ENCODE measurements at regions not wholly inside any gene's neighbourhood (a gene's known extent, or its start where the extent isn't known, plus 50 kb on each side); places are given as distances from the start of the nearest gene placed in this dataset.

DNA sequence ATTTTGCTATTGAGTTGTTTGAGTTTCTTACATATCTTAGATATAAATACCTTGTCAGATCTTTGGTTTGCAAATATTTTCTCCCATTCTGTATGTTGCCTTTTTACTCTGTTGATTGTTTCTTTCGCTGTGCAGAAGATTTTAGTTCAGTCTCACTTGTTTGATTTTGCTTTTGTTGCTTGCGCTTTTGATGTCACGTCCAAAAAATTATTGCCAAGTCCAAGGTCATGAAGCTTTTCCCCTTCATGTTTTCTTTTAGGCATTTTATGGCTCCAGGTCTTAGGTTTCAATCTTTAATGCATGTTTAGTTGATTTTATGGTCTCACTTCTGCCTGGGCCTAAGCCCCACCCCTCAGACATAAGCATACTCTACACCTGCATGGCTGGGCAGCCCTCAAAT lies 131.5 kb upstream of the TNC start:
- H3K9me3 ChIP-seq: no peaks in the 10 kb centered on the region
- no peak overlapping the region for H3K4me2 ChIP-seq
- 64% methylated on average over 3 of the region's 3 CpGs for WGBS (ENCODE audit: missing lambda C conversion rate)
- DNase-seq (ENCODE audit: low read depth in 1 of 2, low spot score in 1 of 2): no peak
- ChIA-PET CTCF (no interaction called here), POLR2A (no interaction called here)
- no peak overlapping the region for H3K4me3 ChIP-seq
- no peaks in the 10 kb centered on the region for H3K4me1 ChIP-seq
- H3K27ac ChIP-seq: no peak overlapping the region
- ATAC-seq: no peak
- TF ChIP-seq, protein P1, sequence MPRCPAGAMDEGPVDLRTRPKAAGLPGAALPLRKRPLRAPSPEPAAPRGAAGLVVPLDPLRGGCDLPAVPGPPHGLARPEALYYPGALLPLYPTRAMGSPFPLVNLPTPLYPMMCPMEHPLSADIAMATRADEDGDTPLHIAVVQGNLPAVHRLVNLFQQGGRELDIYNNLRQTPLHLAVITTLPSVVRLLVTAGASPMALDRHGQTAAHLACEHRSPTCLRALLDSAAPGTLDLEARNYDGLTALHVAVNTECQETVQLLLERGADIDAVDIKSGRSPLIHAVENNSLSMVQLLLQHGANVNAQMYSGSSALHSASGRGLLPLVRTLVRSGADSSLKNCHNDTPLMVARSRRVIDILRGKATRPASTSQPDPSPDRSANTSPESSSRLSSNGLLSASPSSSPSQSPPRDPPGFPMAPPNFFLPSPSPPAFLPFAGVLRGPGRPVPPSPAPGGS (IDR thresholded peaks at IDR 0.05): no peak
- no peak for TF ChIP-seq ZFP36 (IDR thresholded peaks at IDR 0.05; ENCODE audit: borderline replicate concordance, partially characterized antibody)
- TF ChIP-seq EP300 (IDR thresholded peaks at IDR 0.05): no peak
- no peak for FAIRE-seq

DNA sequence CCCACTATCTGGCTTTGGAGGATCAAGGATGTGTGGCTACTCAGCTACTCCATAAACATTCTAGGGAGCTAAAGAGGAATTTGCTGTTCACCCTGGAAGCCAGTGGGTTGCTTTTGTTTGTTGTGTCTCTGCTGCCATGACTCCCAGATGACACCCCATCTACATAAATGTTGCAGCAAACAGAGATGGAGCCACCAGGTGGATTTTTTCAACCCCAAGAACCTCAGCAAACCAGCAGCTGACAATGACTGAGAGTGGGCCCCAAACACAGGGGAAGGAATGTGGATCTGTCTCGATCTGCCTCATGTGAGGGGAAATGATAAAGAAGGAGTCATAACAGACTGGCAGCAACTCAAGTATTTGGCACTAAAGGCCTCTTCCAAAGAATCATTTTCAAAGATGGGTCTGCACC lies 132.7 kb upstream of the TNC start:
- Histone ChIP-seq H3K9me3 (no peaks in the 10 kb centered on the region), H3K4me1 (no peaks in the 10 kb centered on the region), H3K27ac (no peak overlapping the region), H3K4me2 (no peak overlapping the region), H3K4me3 (no peak overlapping the region)
- CTCF ChIA-PET: interaction anchor here (0.6 kb wide), 1 partner anchor 15 kb away, joined by 3 read pairs; no protein-coding TSS in a partner anchor
- WGBS (ENCODE audit: missing lambda C conversion rate): 19% methylated on average over 1 of the region's 1 CpG
- POLR2A ChIA-PET: no interaction called here
- no peak for DNase-seq (ENCODE audit: low read depth in 1 of 2, low spot score in 1 of 2)
- no peak for TF ChIP-seq EP300 (IDR thresholded peaks at IDR 0.05)
- TF ChIP-seq POLR2A (IDR thresholded peaks at IDR 0.05; ENCODE audit: low read length): no peak
- TF ChIP-seq CBX2 (IDR thresholded peaks at IDR 0.05; ENCODE audit: borderline replicate concordance, low read depth): no peak
- no peak for TF ChIP-seq EHMT2 (IDR thresholded peaks at IDR 0.05; ENCODE audit: low read depth)
- no peak for TF ChIP-seq ESRRA (IDR thresholded peaks at IDR 0.05; ENCODE audit: borderline replicate concordance, low read length)
- ATAC-seq: no peak
- no peak for FAIRE-seq

DNA sequence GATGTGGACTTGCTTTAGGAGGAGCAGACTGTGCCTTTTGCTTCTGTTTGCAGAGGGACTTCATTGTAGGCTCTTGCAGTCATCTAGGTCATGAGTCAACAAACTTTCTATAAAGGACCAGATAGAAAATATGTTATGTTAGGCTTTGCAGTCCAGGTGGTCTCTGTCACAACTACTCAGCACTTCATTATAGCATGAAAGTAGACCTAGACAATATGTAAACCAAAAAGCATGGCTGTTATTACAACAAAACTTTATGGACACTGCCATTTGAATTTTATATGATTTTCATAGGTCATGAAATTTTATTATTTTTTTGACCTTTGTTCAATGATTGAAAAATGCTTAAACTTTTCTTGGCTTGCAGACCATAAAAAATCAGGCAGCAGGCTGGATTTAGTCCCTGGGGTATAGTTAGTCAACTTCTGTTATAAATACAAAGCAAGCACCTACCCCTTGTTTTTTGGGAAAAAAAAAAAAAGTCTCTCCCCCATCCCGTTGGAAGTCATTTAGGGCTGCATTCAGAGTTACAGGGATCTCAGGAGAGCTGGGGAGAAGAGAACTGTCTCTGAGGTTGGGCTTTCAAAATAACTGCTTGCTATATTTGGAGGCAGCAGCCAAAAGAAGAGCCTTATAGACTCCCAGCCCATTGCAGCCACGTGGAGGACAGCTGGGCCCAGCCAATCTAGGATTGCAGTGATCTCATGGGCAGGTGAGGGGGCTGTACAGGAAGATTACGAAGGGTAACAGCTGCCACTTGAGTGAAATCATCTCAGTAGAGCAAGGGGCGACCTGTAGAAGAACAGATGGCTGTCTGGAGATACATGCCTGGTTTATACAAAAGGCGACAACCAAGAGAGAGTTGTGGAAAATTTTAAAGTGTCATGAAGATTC lies 136.6 kb upstream of the TNC start:
- Histone ChIP-seq H3K9me3 (no peaks in the 10 kb centered on the region), H3K4me2 (no peak overlapping the region), H3K27ac (no peak overlapping the region), H3K4me1 (no peaks in the 10 kb centered on the region), H3K4me3 (no peak overlapping the region)
- DNase-seq (ENCODE audit: low read depth in 1 of 2, low spot score in 1 of 2) (no peak), ATAC-seq (no peak), FAIRE-seq (no peak)
- TF ChIP-seq, protein P2, sequence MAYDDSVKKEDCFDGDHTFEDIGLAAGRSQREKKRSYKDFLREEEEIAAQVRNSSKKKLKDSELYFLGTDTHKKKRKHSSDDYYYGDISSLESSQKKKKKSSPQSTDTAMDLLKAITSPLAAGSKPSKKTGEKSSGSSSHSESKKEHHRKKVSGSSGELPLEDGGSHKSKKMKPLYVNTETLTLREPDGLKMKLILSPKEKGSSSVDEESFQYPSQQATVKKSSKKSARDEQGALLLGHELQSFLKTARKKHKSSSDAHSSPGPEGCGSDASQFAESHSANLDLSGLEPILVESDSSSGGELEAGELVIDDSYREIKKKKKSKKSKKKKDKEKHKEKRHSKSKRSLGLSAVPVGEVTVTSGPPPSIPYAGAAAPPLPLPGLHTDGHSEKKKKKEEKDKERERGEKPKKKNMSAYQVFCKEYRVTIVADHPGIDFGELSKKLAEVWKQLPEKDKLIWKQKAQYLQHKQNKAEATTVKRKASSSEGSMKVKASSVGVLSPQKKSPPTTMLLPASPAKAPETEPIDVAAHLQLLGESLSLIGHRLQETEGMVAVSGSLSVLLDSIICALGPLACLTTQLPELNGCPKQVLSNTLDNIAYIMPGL (CRISPR knock-in tag; IDR thresholded peaks at IDR 0.05; ENCODE audit: borderline replicate concordance): no peak
- TF ChIP-seq, protein P3, sequence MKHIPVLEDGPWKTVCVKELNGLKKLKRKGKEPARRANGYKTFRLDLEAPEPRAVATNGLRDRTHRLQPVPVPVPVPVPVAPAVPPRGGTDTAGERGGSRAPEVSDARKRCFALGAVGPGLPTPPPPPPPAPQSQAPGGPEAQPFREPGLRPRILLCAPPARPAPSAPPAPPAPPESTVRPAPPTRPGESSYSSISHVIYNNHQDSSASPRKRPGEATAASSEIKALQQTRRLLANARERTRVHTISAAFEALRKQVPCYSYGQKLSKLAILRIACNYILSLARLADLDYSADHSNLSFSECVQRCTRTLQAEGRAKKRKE (CRISPR knock-in tag; IDR thresholded peaks at IDR 0.05; ENCODE audit: low read depth): no peak
- TF ChIP-seq ZFP36 (IDR thresholded peaks at IDR 0.05; ENCODE audit: borderline replicate concordance, partially characterized antibody) (no peak), ZSCAN20 (CRISPR knock-in tag; IDR thresholded peaks at IDR 0.05) (no peak), KDM1A (IDR thresholded peaks at IDR 0.05; ENCODE audit: low read depth) (no peak), CBX8 (IDR thresholded peaks at IDR 0.05) (no peak), EP300 (IDR thresholded peaks at IDR 0.05) (no peak), GATA3 (IDR thresholded peaks at IDR 0.05; ENCODE audit: borderline replicate concordance) (no peak), HOXA7 (CRISPR knock-in tag; IDR thresholded peaks at IDR 0.05) (no peak), MAZ (IDR thresholded peaks at IDR 0.05; ENCODE audit: borderline replicate concordance, low read depth, low read length) (no peak), NPAS2 (CRISPR knock-in tag; IDR thresholded peaks at IDR 0.05; ENCODE audit: borderline replicate concordance) (no peak), RFX5 (IDR thresholded peaks at IDR 0.05) (no peak)
- TF ChIP-seq, protein P4, sequence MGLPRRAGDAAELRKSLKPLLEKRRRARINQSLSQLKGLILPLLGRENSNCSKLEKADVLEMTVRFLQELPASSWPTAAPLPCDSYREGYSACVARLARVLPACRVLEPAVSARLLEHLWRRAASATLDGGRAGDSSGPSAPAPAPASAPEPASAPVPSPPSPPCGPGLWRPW (IDR thresholded peaks at IDR 0.05): no peak
- POLR2A ChIA-PET: no interaction called here
- CTCF ChIA-PET: interaction anchor here (1.3 kb wide), 1 partner anchor 13 kb away, joined by 4 read pairs; no protein-coding TSS in a partner anchor
- WGBS (ENCODE audit: missing lambda C conversion rate): 55% methylated on average over 5 of the region's 5 CpGs
